Stimulated activated CD8-positive, alpha-beta memory T cell treated with anti-CD3 and anti-CD28 coated beads, Interleukin-4, amount 100 ng/mL, for 48 hours (primary cell): ENCODE measurements at regions not wholly inside any gene's neighbourhood (a gene's known extent, or its start where the extent isn't known, plus 50 kb on each side); places are given as distances from the start of the nearest gene placed in this dataset.
"Not testable (repeated sequence)": the region's sequence is repeated elsewhere in the genome, so short reads cannot be mapped to it uniquely, and the experiment has no call there.

Source experiments
- DNase-seq: peaks from one replicate; pipeline ENCODE4 v3.0.0-alpha.2; 2020

- DNase-seq = no peak
Observed at GRCh38 chr14:24744641-24745040, 110.7 kb upstream of the GZMB start.

GRCh38 chr14:24741871-24742270, 107.9 kb upstream of the GZMB start:
- DNase-seq = no peak

GRCh38 chr14:24735984-24736630, 102.1 kb upstream of the GZMB start:
- no peak for DNase-seq

- peak; percentile 43 for DNase-seq
Observed at GRCh38 chr14:24734917-24735500, 101.0 kb upstream of the GZMB start.

GRCh38 chr14:24726480-24726879, 92.5 kb upstream of the GZMB start:
- DNase-seq = no peak

GRCh38 chr14:24725311-24725710, 91.3 kb upstream of the GZMB start:
- no peak for DNase-seq

GRCh38 chr14:24721775-24722174, 87.8 kb upstream of the GZMB start:
- no peak for DNase-seq

GRCh38 chr14:24715239-24715638, 81.2 kb upstream of the GZMB start:
- DNase-seq = no peak

- no peak for DNase-seq
Observed at GRCh38 chr14:24713404-24713803, 79.4 kb upstream of the GZMB start.

- DNase-seq = no peak
Observed at GRCh38 chr14:24712909-24713308, 78.9 kb upstream of the GZMB start.

GRCh38 chr14:24712374-24712773, 78.4 kb upstream of the GZMB start:
- DNase-seq = no peak

GRCh38 chr14:24710403-24711112, 76.6 kb upstream of the GZMB start:
- peak; percentile 74 for DNase-seq

GRCh38 chr14:24708684-24709083, 74.7 kb upstream of the GZMB start:
- no peak for DNase-seq

GRCh38 chr14:24706351-24706750, 72.4 kb upstream of the GZMB start:
- DNase-seq = no peak

GRCh38 chr14:24705840-24706239, 71.8 kb upstream of the GZMB start:
- no peak for DNase-seq

- no peak for DNase-seq
Observed at GRCh38 chr14:24701062-24701461, 67.1 kb upstream of the GZMB start.

GRCh38 chr14:24700511-24700910, 66.5 kb upstream of the GZMB start:
- DNase-seq = no peak

- no peak for DNase-seq
Observed at GRCh38 chr14:24699052-24699451, 65.1 kb upstream of the GZMB start.

- not testable (repeated sequence) for DNase-seq
Observed at GRCh38 chr14:24696280-24696920, 62.4 kb upstream of the GZMB start.

- DNase-seq = no peak
Observed at GRCh38 chr14:24695265-24696241, 61.6 kb upstream of the GZMB start.

GRCh38 chr14:24694680-24695079, 60.7 kb upstream of the GZMB start:
- DNase-seq = no peak

GRCh38 chr14:24693983-24694382, 60.0 kb upstream of the GZMB start:
- no peak for DNase-seq

- no peak for DNase-seq
Observed at GRCh38 chr14:24693353-24693737, 59.4 kb upstream of the GZMB start.
